Spleen (tissue), 11 donors: ENCODE measurements at regions not wholly inside any gene's neighbourhood (a gene's known extent, or its start where the extent isn't known, plus 50 kb on each side); places are given as distances from the start of the nearest gene placed in this dataset.

Experiments used
- DNase-seq: peaks from one replicate; pipeline ENCODE4 v3.0.0-alpha.2; 2020
- H3K27ac ChIP-seq, 8 donors: fragments of 200-600 bp; sonication (generic) in 7 of 8; 1 replicate in 4 of 8; 2 replicates in 4 of 8; pipeline versions ENCODE4 v1.5.0 to v1.8.0; 2016 to 2021; ENCODE audit warnings: inconsistent platforms in 4 of 8, mild to moderate bottlenecking in 4 of 8, moderate library complexity in 1 of 8
- H3K27me3 ChIP-seq, 7 donors: fragments of 200-600 bp; sonication (generic) in 6 of 7; replicated peaks in 1 of 7; 1 replicate in 4 of 7; 2 replicates in 3 of 7; pipeline versions ENCODE4 v1.5.0 to v1.8.0; 2016 to 2021; ENCODE audit warnings: inconsistent platforms in 3 of 7, mild to moderate bottlenecking in 1 of 7
- H3K36me3 ChIP-seq, 6 donors: fragments of 200-600 bp; sonication (generic) in 5 of 6; 1 replicate in 4 of 6; 2 replicates in 2 of 6; pipeline versions ENCODE4 v1.5.0 to v1.8.0; 2016 to 2021; ENCODE audit warnings: inconsistent platforms in 2 of 6
- H3K4me1 ChIP-seq, 6 donors: fragments of 200-600 bp; sonication (generic) in 5 of 6; 1 replicate in 3 of 6; 2 replicates in 3 of 6; pipeline versions ENCODE4 v1.5.0 to v1.8.0; 2016 to 2021; ENCODE audit warnings: inconsistent platforms in 3 of 6
- H3K4me3 ChIP-seq, 8 donors: fragments of 200-600 bp; sonication (generic) in 7 of 8; 1 replicate in 4 of 8; 2 replicates in 4 of 8; pipeline versions ENCODE4 v1.5.0 to v1.8.0; 2016 to 2021; ENCODE audit warnings: inconsistent platforms in 4 of 8, mild to moderate bottlenecking in 4 of 8, moderate library complexity in 2 of 8
- H3K9me3 ChIP-seq, 8 donors: fragments of 200-600 bp; sonication (generic) in 7 of 8; 1 replicate in 4 of 8; 2 replicates in 4 of 8; pipeline versions ENCODE4 v1.5.0 to v1.8.0; 2016 to 2021; ENCODE audit warnings: inconsistent platforms in 4 of 8
- CTCF ChIP-seq, 11 experiments: fragments of 200-600 bp in 7 of 11; fragments of 450-650 bp in 4 of 11; sonication (generic) in 4 of 11; IDR thresholded peaks in 8 of 11; conservative IDR thresholded peaks in 3 of 11; 1 replicate in 7 of 11; 2 replicates in 4 of 11; pipeline versions ENCODE4 v1.4.0 to v1.8.0; 2016 to 2021; ENCODE audit warnings: antibody characterized with exemption in 11 of 11, inconsistent platforms in 4 of 11, mild to moderate bottlenecking in 1 of 11
- POLR2A ChIP-seq, 3 donors: fragments of 450-650 bp; IDR thresholded peaks; one replicate each; pipeline ENCODE4 v1.5.1; 2017; ENCODE audit warnings: antibody characterized with exemption in 3 of 3, mild to moderate bottlenecking in 1 of 3
- POLR2AphosphoS5 ChIP-seq, 3 donors: sonication (generic); formaldehyde crosslinking; IDR thresholded peaks; one replicate each; pipeline ENCODE4 v1.5.1; 2017; ENCODE audit warnings: antibody characterized with exemption in 3 of 3
- WGBS, 5 donors: extraction: QIAGEN DNeasy Blood & Tissue Kit in 3 of 5; methylation state at CpG; one replicate each; pipeline versions ENCODE4 v1.1.5 to v1.1.7; 2013 to 2018; 5-methylcytosine and 5-hydroxymethylcytosine counted together
- intact Hi-C: fragments of 100-400 bp; cut with DNase I; formaldehyde crosslinking; loops from one replicate; pipeline ENCODE4 v1.15.0; 2023; ENCODE audit warnings: low total_unique reads
- donor health status: healthy with polysubstance abuse.
- donor health status: DM: no; HTN: no; CAD: no; lungs with moderate emphysema.
- donor health status: DM: no; HTN: no; CAD: no.
- donor health status: Bipolar disorder and iron deficiency.
- donor health status: healthy.
- donor health status: DM: no; HTN: no; CAD: no.
- donor health status: DM: yes; HTN: yes; CAD: no.

- Histone ChIP-seq H3K27me3 (no peaks in the 10 kb centered on the region), H3K36me3 (no peaks in the 10 kb centered on the region), H3K27ac (peak overlapping the region in 7 of 8 donors; percentile 30 to 71 (median 48)), H3K9me3 (no peaks in the 10 kb centered on the region), H3K4me1 (peaks cover 16 to 58% (median 35%) of the 10 kb centered on the region in 6 donors), H3K4me3 (no peak overlapping the region)
- WGBS, 5 donors: 56 to 80% (median 65%) methylated on average over 14 of the region's 14 CpGs
- peak; percentile 52 for DNase-seq
- intact Hi-C loops: no loop called here
- peak in 1 of 3 donors; percentile 22 for TF ChIP-seq POLR2AphosphoS5 (IDR thresholded peaks at IDR 0.05)
- no peak for TF ChIP-seq CTCF (IDR thresholded peaks at IDR 0.05 in 8 of 11, conservative IDR thresholded peaks at IDR 0.05 in 3 of 11)
- no peak for TF ChIP-seq POLR2A (IDR thresholded peaks at IDR 0.05)
These were observed 60.1 kb upstream of the TARBP1 start for GRCh38 chr1:234538930-234539649.

- peaks cover 20 to 60% (median 34%) of the 10 kb centered on the region in 6 donors for H3K4me1 ChIP-seq
These were observed 59.2 kb upstream of the TARBP1 start for GRCh38 chr1:234538062-234538731.

GRCh38 chr1:234537236-234537635 is 58.3 kb upstream of the TARBP1 start:
- WGBS, 5 donors: 75 to 88% (median 79%) methylated on average over 5 of the region's 5 CpGs
- peaks cover 25 to 69% (median 41%) of the 10 kb centered on the region in 6 donors for H3K4me1 ChIP-seq
- no peak for TF ChIP-seq POLR2AphosphoS5 (IDR thresholded peaks at IDR 0.05)
- no peak for TF ChIP-seq CTCF (IDR thresholded peaks at IDR 0.05 in 8 of 11, conservative IDR thresholded peaks at IDR 0.05 in 3 of 11)
- TF ChIP-seq POLR2A (IDR thresholded peaks at IDR 0.05): no peak
- H3K27me3 ChIP-seq: no peaks in the 10 kb centered on the region
- peak overlapping the region in 4 of 8 donors; percentile 79 to 88 (median 84) for H3K27ac ChIP-seq
- H3K4me3 ChIP-seq: no peak overlapping the region
- DNase-seq: peak; percentile 47
- no peaks in the 10 kb centered on the region for H3K36me3 ChIP-seq
- H3K9me3 ChIP-seq: no peaks in the 10 kb centered on the region
- intact Hi-C loops: no loop called here

More at GRCh38 chr1:234538062-234538731, 59.2 kb upstream of the TARBP1 start:
- H3K36me3 ChIP-seq: no peaks in the 10 kb centered on the region
- H3K9me3 ChIP-seq: no peaks in the 10 kb centered on the region
- intact Hi-C loops: no loop called here
- no peaks in the 10 kb centered on the region for H3K27me3 ChIP-seq
- TF ChIP-seq POLR2AphosphoS5 (IDR thresholded peaks at IDR 0.05) (no peak), POLR2A (IDR thresholded peaks at IDR 0.05) (no peak), CTCF (IDR thresholded peaks at IDR 0.05 in 8 of 11, conservative IDR thresholded peaks at IDR 0.05 in 3 of 11) (no peak)
- DNase-seq: peak; percentile 44
- H3K4me3 ChIP-seq: no peak overlapping the region
- H3K27ac ChIP-seq: peak overlapping the region in 5 of 8 donors; percentile 30 to 71 (median 52)
- WGBS, 5 donors: 90 to 95% (median 93%) methylated on average over 18 to 19 of the region's 19 CpGs

GRCh38 chr1:234536741-234537140 is 57.8 kb upstream of the TARBP1 start:
- Histone ChIP-seq H3K4me3 (no peak overlapping the region), H3K4me1 (peaks cover 25 to 73% (median 43%) of the 10 kb centered on the region in 6 donors), H3K36me3 (no peaks in the 10 kb centered on the region), H3K9me3 (no peaks in the 10 kb centered on the region), H3K27me3 (no peaks in the 10 kb centered on the region), H3K27ac (peak overlapping the region in 7 of 8 donors; percentile 64 to 88 (median 79))
- DNase-seq: no peak
- no peak for TF ChIP-seq POLR2AphosphoS5 (IDR thresholded peaks at IDR 0.05)
- TF ChIP-seq CTCF (IDR thresholded peaks at IDR 0.05 in 8 of 11, conservative IDR thresholded peaks at IDR 0.05 in 3 of 11): no peak
- no peak for TF ChIP-seq POLR2A (IDR thresholded peaks at IDR 0.05)
- intact Hi-C loops: no loop called here
- WGBS, 5 donors: 74 to 89% (median 87%) methylated on average over 12 of the region's 12 CpGs
